ENCODE measurements at regions not wholly inside any gene's neighbourhood (a gene's known extent, or its start where the extent isn't known, plus 50 kb on each side); places are given as distances from the start of the nearest gene placed in this dataset.
"Not testable (repeated sequence)": the region's sequence is repeated elsewhere in the genome, so short reads cannot be mapped to it uniquely, and the experiment has no call there.

DNA sequence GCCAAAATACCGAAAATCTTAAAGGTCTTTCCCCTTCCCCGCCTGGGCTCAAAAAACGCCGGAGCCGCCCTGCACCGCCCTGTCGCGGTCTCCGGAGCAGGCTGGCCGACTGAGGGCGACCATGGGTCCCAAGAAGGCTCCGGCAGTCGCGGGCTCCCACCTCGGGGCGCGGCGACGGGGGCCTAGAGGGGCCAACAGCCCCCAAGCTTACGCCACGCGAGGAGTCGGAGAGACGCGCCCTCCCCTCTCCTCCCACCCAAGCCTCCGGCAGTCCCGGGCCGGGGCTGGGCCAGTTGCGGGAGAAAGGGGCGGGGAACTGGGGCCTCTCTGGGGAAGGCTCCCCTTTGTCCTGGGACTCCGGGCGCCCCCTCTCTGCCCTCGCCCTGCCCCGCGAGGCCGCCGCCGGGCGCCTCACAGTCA lies 69.2 kb downstream of the GOLGA8B start:
- Histone ChIP-seq H3K4me1 (ENCODE audit: insufficient read depth) (peaks cover 6% of the 10 kb centered on the region), H3K27me3 (no peaks in the 10 kb centered on the region), H3K9me3 (no peaks in the 10 kb centered on the region), H3K27ac (peak overlapping the region; percentile 46 to 73), H3K4me3 (peak overlapping the region; percentile 65), H3K36me3 (no peaks in the 10 kb centered on the region)
- TF ChIP-seq POLR2A (IDR thresholded peaks at IDR 0.05) (no peak), EP300 (IDR thresholded peaks at IDR 0.05) (no peak)
- TF ChIP-seq, protein P1, sequence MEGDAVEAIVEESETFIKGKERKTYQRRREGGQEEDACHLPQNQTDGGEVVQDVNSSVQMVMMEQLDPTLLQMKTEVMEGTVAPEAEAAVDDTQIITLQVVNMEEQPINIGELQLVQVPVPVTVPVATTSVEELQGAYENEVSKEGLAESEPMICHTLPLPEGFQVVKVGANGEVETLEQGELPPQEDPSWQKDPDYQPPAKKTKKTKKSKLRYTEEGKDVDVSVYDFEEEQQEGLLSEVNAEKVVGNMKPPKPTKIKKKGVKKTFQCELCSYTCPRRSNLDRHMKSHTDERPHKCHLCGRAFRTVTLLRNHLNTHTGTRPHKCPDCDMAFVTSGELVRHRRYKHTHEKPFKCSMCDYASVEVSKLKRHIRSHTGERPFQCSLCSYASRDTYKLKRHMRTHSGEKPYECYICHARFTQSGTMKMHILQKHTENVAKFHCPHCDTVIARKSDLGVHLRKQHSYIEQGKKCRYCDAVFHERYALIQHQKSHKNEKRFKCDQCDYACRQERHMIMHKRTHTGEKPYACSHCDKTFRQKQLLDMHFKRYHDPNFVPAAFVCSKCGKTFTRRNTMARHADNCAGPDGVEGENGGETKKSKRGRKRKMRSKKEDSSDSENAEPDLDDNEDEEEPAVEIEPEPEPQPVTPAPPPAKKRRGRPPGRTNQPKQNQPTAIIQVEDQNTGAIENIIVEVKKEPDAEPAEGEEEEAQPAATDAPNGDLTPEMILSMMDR (IDR thresholded peaks at IDR 0.05): no peak
- peak in 2 of 5 donors; percentile 69 to 80 for DNase-seq
- WGBS, 3 donors: 0 to 2% (median 1%) methylated on average over 19 to 39 of the region's 39 CpGs
- intact Hi-C loops (cut with DNase I): no loop called here

DNA sequence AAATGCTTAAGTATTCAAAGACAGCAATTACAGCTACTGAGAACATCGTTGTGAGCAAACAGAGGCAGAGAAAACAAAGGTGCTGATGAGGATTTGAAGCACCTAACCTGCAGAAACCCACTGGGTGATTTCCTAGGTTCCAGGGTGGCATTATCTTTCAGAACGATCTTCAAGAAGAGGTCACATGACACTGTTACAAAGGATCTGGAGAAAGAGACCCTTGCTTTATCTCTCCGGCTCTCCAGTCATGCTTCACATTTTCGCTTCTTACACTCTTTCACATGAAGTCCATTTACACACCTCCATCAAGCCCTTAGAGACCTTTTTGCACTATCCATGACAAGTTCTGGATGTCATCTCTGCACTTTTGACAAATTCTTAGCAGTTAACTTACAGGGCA lies 70.8 kb downstream of the GOLGA8B start:
- DNase-seq: no peak
- Histone ChIP-seq H3K27ac (no peak overlapping the region), H3K4me3 (no peak overlapping the region), H3K4me1 (ENCODE audit: insufficient read depth) (peaks cover 6% of the 10 kb centered on the region), H3K36me3 (no peaks in the 10 kb centered on the region), H3K27me3 (no peaks in the 10 kb centered on the region), H3K9me3 (no peaks in the 10 kb centered on the region)
- intact Hi-C loops (cut with DNase I): no loop called here
- TF ChIP-seq POLR2A (IDR thresholded peaks at IDR 0.05): no peak
- TF ChIP-seq EP300 (IDR thresholded peaks at IDR 0.05): no peak
- TF ChIP-seq, protein P1 (IDR thresholded peaks at IDR 0.05): no peak
- WGBS, 3 donors: 60 to 67% (median 60%) methylated on average over 4 of the region's 4 CpGs

DNA sequence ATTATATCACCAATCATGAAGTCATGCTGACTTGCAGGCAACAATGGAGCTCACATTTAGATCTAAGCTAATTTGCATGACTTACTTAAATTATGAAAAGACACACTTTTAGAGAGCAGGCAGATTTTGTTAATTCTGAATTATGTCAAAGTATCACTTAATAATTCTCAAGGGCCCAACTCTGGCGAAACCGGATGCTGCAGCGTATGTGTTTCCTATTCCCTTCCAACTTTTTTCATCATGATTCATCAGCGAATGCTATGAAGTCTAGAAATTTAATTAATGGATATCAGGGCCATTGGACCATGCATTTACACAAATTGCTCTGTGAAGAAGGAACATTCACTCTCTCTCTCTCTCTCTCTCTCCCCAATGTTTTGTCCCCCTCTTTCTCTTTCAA lies 63.5 kb upstream of the GOLGA8A start:
- DNase-seq: no peak
- H3K9me3 ChIP-seq: no peaks in the 10 kb centered on the region
- intact Hi-C loops (cut with DNase I): no loop called here

DNA sequence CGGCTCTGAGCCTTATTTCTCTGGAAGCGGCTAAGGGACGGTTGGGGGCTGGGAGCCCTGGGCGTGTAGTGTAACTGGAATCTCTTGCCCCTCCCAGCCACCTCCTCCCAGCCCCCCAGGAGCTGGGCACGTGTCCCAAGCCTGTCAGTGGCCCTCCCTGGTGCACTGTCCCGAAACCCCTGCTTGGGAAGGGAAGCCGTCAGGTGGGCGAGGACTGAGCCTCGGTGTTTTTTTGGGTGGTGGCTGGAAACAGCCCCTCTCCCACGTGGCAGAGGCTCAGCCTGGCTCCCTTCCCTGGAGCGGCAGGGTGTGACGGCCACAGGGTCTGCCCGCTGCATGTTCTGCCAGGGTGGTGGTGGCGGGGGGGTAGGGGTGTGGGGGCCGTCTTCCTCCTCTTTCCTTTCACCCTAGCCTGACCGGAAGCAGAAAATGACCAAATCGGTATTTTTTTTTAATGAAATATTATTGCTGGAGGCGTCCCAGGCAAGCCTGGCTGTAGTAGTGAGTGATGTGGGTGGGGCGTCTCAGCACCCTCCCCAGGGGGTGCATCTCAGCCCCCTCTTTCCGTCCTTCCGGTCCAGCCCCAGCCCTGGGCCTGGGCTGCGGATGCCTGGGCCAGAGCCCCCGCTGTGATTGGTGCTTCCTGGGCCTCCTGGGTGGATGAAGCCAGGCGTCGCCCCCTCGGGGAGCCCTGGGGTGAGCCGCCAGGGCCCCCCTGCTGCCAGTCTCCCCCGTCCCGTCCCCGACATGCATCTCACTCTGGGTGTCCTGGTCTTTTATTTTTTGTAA lies 58.8 kb upstream of the GOLGA8A start:
- DNase-seq: no peak
- 48 to 58% (median 50%) methylated on average over 17 to 30 of the region's 30 CpGs for WGBS, 3 donors
- no peak overlapping the region for H3K27ac ChIP-seq
- no peak overlapping the region for H3K4me3 ChIP-seq
- intact Hi-C loops (cut with DNase I): no loop called here
- no peaks in the 10 kb centered on the region for H3K36me3 ChIP-seq
- TF ChIP-seq, protein P1 (IDR thresholded peaks at IDR 0.05): no peak
- TF ChIP-seq POLR2A (IDR thresholded peaks at IDR 0.05) (no peak), EP300 (IDR thresholded peaks at IDR 0.05) (no peak)
- H3K27me3 ChIP-seq: no peaks in the 10 kb centered on the region
- H3K9me3 ChIP-seq: no peaks in the 10 kb centered on the region
- peaks cover 11% of the 10 kb centered on the region for H3K4me1 ChIP-seq (ENCODE audit: insufficient read depth)

More for the DNA sequence above, 63.5 kb upstream of the GOLGA8A start:
- Histone ChIP-seq H3K27ac (no peak overlapping the region), H3K27me3 (no peaks in the 10 kb centered on the region), H3K4me1 (ENCODE audit: insufficient read depth) (no peaks in the 10 kb centered on the region), H3K36me3 (no peaks in the 10 kb centered on the region), H3K4me3 (no peak overlapping the region)
- TF ChIP-seq, protein P1 (IDR thresholded peaks at IDR 0.05): no peak
- TF ChIP-seq POLR2A (IDR thresholded peaks at IDR 0.05) (no peak), EP300 (IDR thresholded peaks at IDR 0.05) (no peak)
- 83 to 98% (median 92%) methylated on average over 4 of the region's 4 CpGs for WGBS, 3 donors

DNA sequence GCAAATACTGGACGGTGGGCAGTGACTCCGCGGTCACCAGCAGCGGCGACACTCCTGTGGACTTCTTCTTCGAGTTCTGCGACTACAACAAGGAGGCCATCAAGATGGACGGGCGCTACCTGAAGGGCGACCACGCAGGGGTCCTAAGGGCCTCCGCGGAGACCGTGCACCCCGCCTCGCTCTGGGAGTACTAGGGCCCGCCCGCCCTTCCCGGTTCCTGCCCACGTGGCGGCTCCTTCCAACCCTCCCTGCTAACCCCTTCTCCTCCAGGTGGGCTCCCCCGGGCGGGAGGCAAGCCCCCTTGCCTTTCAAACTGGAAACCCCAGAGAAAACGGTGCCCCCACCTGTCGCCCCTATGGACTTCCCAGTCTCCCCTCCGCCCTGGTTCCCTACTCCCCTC lies 58.1 kb upstream of the GOLGA8A start:
- DNase-seq; H3K4me3 ChIP-seq; H3K9me3 ChIP-seq; H3K27ac ChIP-seq; H3K27me3 ChIP-seq; intact Hi-C loops (cut with DNase I); H3K36me3 ChIP-seq: not testable (repeated sequence)
- 18 to 26% (median 19%) methylated on average over 23 to 26 of the region's 26 CpGs for WGBS, 3 donors
- H3K4me1 ChIP-seq (ENCODE audit: insufficient read depth): peaks cover 11% of the 10 kb centered on the region

Data from ovary (tissue), 7 donors.